KBM-7 (cell line): ENCODE measurements at regions not wholly inside any gene's neighbourhood (a gene's known extent, or its start where the extent isn't known, plus 50 kb on each side); places are given as distances from the start of the nearest gene placed in this dataset.
"Not testable (repeated sequence)": the region's sequence is repeated elsewhere in the genome, so short reads cannot be mapped to it uniquely, and the experiment has no call there.

Experiments used
- DNase-seq: peaks from one replicate; pipeline ENCODE4 v3.0.0-alpha.2; 2015
- in situ Hi-C: fragments of 300-500 bp; cut with MboI; formaldehyde crosslinking; loops from 2 replicates; pipeline ENCODE4 v1.14.3; 2020; ENCODE audit warnings: low sequenced_read_pairs, low pct_unique_long_range_greater_than_20kb, mixed read lengths

GRCh38 chr3:31193429-31193828, 299.0 kb upstream of the GADL1 start:
- DNase-seq = no peak
- in situ Hi-C loops = no loop called here

GRCh38 chr3:31193871-31194270, 299.4 kb upstream of the GADL1 start:
- in situ Hi-C loops = no loop called here
- DNase-seq = no peak

GRCh38 chr3:31196261-31196660, 301.8 kb upstream of the GADL1 start:
- in situ Hi-C loops = no loop called here
- DNase-seq = no peak

GRCh38 chr3:31196881-31197364, 302.5 kb upstream of the GADL1 start:
- DNase-seq = no peak

GRCh38 chr3:31197941-31198340, 303.5 kb upstream of the GADL1 start:
- in situ Hi-C loops = no loop called here
- DNase-seq = no peak

More at GRCh38 chr3:31196881-31197364, 302.5 kb upstream of the GADL1 start:
- in situ Hi-C loops = no loop called here

GRCh38 chr3:31198890-31199289, 304.4 kb upstream of the GADL1 start:
- in situ Hi-C loops = no loop called here

GRCh38 chr3:31203960-31204795, 309.7 kb upstream of the GADL1 start:
- in situ Hi-C loops = no loop called here
- no peak for DNase-seq

More at GRCh38 chr3:31198890-31199289, 304.4 kb upstream of the GADL1 start:
- no peak for DNase-seq

- in situ Hi-C loops, DNase-seq: not testable (repeated sequence)
These were observed 310.3 kb upstream of the GADL1 start for GRCh38 chr3:31204796-31205056.

- DNase-seq = no peak
- in situ Hi-C loops = no loop called here
These were observed 315.7 kb upstream of the GADL1 start for GRCh38 chr3:31210068-31210645.

GRCh38 chr3:31213869-31214486, 318.7 kb upstream of the STT3B start:
- peak; percentile 90 for DNase-seq

GRCh38 chr3:31218082-31218481, 314.6 kb upstream of the STT3B start:
- in situ Hi-C loops = no loop called here
- no peak for DNase-seq

More at GRCh38 chr3:31213869-31214486, 318.7 kb upstream of the STT3B start:
- in situ Hi-C loops = no loop called here

GRCh38 chr3:31219131-31219843, 313.4 kb upstream of the STT3B start:
- DNase-seq = peak; percentile 32
- in situ Hi-C loops = no loop called here

GRCh38 chr3:31220431-31220830, 312.3 kb upstream of the STT3B start:
- in situ Hi-C loops = no loop called here
- no peak for DNase-seq

GRCh38 chr3:31223278-31223677, 309.4 kb upstream of the STT3B start:
- in situ Hi-C loops = no loop called here
- DNase-seq = no peak

- DNase-seq = no peak
- in situ Hi-C loops = no loop called here
These were observed 307.8 kb upstream of the STT3B start for GRCh38 chr3:31224936-31225335.

- no peak for DNase-seq
- in situ Hi-C loops = no loop called here
These were observed 306.8 kb upstream of the STT3B start for GRCh38 chr3:31225923-31226322.

- DNase-seq = peak; percentile 72
- in situ Hi-C loops = no loop called here
These were observed 306.4 kb upstream of the STT3B start for GRCh38 chr3:31226346-31226745.

GRCh38 chr3:31227131-31227562, 305.6 kb upstream of the STT3B start:
- peak; percentile 94 for DNase-seq
- in situ Hi-C loops = no loop called here

- DNase-seq = no peak
- in situ Hi-C loops = no loop called here
These were observed 302.1 kb upstream of the STT3B start for GRCh38 chr3:31230425-31231223.
